Panc1 (cell line): ENCODE measurements at regions not wholly inside any gene's neighbourhood (a gene's known extent, or its start where the extent isn't known, plus 50 kb on each side); places are given as distances from the start of the nearest gene placed in this dataset.

Experiments
- ATAC-seq: fragments of 200-7000 bp; cut with Tn5 transposase; 2 replicates; pipeline ENCODE4 v1.9.1; 2020; ENCODE audit warnings: mild to moderate bottlenecking, moderate library complexity
- BruUV-seq: library from RNA; stranded (reverse); fragments of 400-500 nt; replicated peaks from 2 replicates; lab custom pipeline; 2021; lab: Mats Ljungman, UMichigan
- CTCF ChIA-PET: fragments of 300-600 bp; sonication (Branson Sonifier 250); formaldehyde crosslinking; loops from one replicate; lab custom pipeline; 2022; ENCODE audit warnings: antibody characterized with exemption; lab: Charles Lee
- POLR2A ChIA-PET: fragments of 300-600 bp; sonication (Branson Sonifier 250); formaldehyde crosslinking; loops from one replicate; lab custom pipeline; 2022; ENCODE audit warnings: antibody characterized with exemption; lab: Charles Lee
- DNase-seq: peaks from one replicate; pipeline ENCODE4 v3.0.0-alpha.2; 2010; ENCODE audit warnings: low read depth, low spot score
- H3K27ac ChIP-seq: 2 replicates; pipeline ENCODE4 v1.5.1; 2011; ENCODE audit warnings: mild to moderate bottlenecking, low read length, inconsistent platforms
- H3K27me3 ChIP-seq: fragments of 200-500 bp; sonication (Bioruptor generic); 2 replicates; pipeline ENCODE4 v1.6.0; 2014; ENCODE audit warnings: low read length, inconsistent platforms; ENCODE audit not compliant: control insufficient read depth, insufficient read depth
- H3K36me3 ChIP-seq: fragments of 200-500 bp; sonication (Bioruptor generic); 2 replicates; pipeline ENCODE4 v1.5.1; 2014; ENCODE audit warnings: inconsistent platforms, mild to moderate bottlenecking, low read length, moderate library complexity; ENCODE audit not compliant: control insufficient read depth, insufficient read depth
- H3K4me1 ChIP-seq: 2 replicates; pipeline ENCODE4 v1.5.1; 2011; ENCODE audit warnings: inconsistent platforms, mild to moderate bottlenecking, low read length, moderate library complexity; ENCODE audit not compliant: control insufficient read depth, insufficient read depth
- H3K4me3 ChIP-seq, 2 experiments: 2 replicates each; pipeline ENCODE4 v1.5.1; 2011 to 2012; ENCODE audit warnings: low read depth in 2 of 2, low read length in 2 of 2, mild to moderate bottlenecking in 2 of 2, inconsistent platforms in 1 of 2, moderate library complexity in 1 of 2
- H3K9me3 ChIP-seq: fragments of 200-500 bp; sonication (Bioruptor generic); 2 replicates; pipeline ENCODE4 v1.5.1; 2014; ENCODE audit warnings: low read depth, mild to moderate bottlenecking, inconsistent platforms, low read length, moderate library complexity; ENCODE audit not compliant: control insufficient read depth, insufficient read depth
- POLR2AphosphoS5 ChIP-seq: IDR thresholded peaks from 2 replicates; pipeline ENCODE4 v1.6.1; 2012; ENCODE audit warnings: mild to moderate bottlenecking, low read depth, low read length, moderate library complexity
- REST ChIP-seq, 2 experiments: IDR thresholded peaks; 2 replicates each; pipeline ENCODE4 v1.6.1; 2011 to 2012; ENCODE audit warnings: low read depth in 2 of 2, control low read depth in 1 of 2, low read length in 1 of 2, mild to moderate bottlenecking in 1 of 2, moderate library complexity in 1 of 2; ENCODE audit not compliant: insufficient read depth in 1 of 2
- SIN3A ChIP-seq: IDR thresholded peaks from 2 replicates; pipeline ENCODE4 v1.6.1; 2012; ENCODE audit warnings: low read depth, mild to moderate bottlenecking, low read length, moderate library complexity, borderline replicate concordance; ENCODE audit not compliant: insufficient read depth
- TCF7L2 ChIP-seq: IDR thresholded peaks from 2 replicates; pipeline ENCODE4 v1.6.1; 2011; ENCODE audit warnings: mild to moderate bottlenecking, low read depth, low read length, inconsistent platforms
- in situ Hi-C: cut with HindIII; loops from 2 replicates; pipeline ENCODE4 v1.10.0; 2016; ENCODE audit warnings: low sequenced_read_pairs, low pct_unique_long_range_greater_than_20kb
- intact Hi-C: fragments of 100-400 bp; cut with micrococcal nuclease; formaldehyde crosslinking; loops from one replicate; pipeline ENCODE4 v1.10.0; 2022; ENCODE audit not compliant: unreplicated experiment
- TF ChIP-seq, protein P1 (sequence below): fragments of 450-650 bp; IDR thresholded peaks from 2 replicates; pipeline ENCODE4 v1.5.1; 2017; ENCODE audit warnings: mild to moderate bottlenecking

GRCh38 chr1:5479876-5480646, 512.2 kb downstream of the NPHP4 start:
- in situ Hi-C loops (no loop called here), intact Hi-C loops (no loop called here)
- H3K4me3 ChIP-seq: no peak overlapping the region
- ChIA-PET POLR2A (no interaction called here), CTCF (no interaction called here)
- ATAC-seq (no peak), DNase-seq (no peak)
- no peak overlapping the region for H3K27ac ChIP-seq
- TF ChIP-seq REST (IDR thresholded peaks at IDR 0.05; ENCODE audit: insufficient read depth in 1 of 2, low read depth in 2 of 2, low read length in 1 of 2) (no peak), TCF7L2 (no peak), SIN3A (no peak)
- TF ChIP-seq, protein P1, sequence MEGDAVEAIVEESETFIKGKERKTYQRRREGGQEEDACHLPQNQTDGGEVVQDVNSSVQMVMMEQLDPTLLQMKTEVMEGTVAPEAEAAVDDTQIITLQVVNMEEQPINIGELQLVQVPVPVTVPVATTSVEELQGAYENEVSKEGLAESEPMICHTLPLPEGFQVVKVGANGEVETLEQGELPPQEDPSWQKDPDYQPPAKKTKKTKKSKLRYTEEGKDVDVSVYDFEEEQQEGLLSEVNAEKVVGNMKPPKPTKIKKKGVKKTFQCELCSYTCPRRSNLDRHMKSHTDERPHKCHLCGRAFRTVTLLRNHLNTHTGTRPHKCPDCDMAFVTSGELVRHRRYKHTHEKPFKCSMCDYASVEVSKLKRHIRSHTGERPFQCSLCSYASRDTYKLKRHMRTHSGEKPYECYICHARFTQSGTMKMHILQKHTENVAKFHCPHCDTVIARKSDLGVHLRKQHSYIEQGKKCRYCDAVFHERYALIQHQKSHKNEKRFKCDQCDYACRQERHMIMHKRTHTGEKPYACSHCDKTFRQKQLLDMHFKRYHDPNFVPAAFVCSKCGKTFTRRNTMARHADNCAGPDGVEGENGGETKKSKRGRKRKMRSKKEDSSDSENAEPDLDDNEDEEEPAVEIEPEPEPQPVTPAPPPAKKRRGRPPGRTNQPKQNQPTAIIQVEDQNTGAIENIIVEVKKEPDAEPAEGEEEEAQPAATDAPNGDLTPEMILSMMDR: no peak
- H3K9me3 ChIP-seq: no peaks in the 10 kb centered on the region
- H3K4me1 ChIP-seq: no peaks in the 10 kb centered on the region
- H3K36me3 ChIP-seq: no peaks in the 10 kb centered on the region
- H3K27me3 ChIP-seq: peaks cover 8% of the 10 kb centered on the region; the same call in 1 of the 2 replicates
- no TSS peak for BruUV-seq

DNA sequence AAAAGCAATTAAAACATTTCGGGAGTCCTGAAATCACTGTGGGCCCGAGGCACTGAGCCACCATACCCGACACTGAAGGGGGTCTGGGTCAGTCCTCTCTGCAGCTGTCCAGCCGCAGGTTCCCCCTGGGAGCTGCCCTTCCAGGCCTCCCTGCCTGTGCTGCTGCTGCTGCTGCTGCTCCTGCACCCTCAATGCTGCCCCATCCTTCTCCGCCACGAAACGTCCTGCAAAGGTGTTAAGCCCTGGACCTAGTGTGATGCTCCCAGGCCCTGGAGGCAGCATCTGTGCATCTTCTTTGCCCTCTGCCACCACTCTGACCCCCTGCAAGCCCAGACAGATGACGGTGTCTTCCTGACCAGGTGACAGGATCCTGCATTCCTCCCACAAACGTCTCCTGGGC, 513.3 kb downstream of the NPHP4 start:
- ATAC-seq (no peak), DNase-seq (no peak)
- H3K27ac ChIP-seq: no peak overlapping the region
- no peaks in the 10 kb centered on the region for H3K9me3 ChIP-seq
- TF ChIP-seq POLR2AphosphoS5 (no peak), SIN3A (no peak), TCF7L2 (no peak), REST (IDR thresholded peaks at IDR 0.05; ENCODE audit: insufficient read depth in 1 of 2, low read depth in 2 of 2, low read length in 1 of 2) (no peak)
- TF ChIP-seq, protein P1: no peak
- intact Hi-C loops: no loop called here
- no peak overlapping the region for H3K4me3 ChIP-seq
- H3K4me1 ChIP-seq: no peaks in the 10 kb centered on the region
- in situ Hi-C loops: no loop called here
- ChIA-PET POLR2A (no interaction called here), CTCF (no interaction called here)
- H3K36me3 ChIP-seq: no peaks in the 10 kb centered on the region
- BruUV-seq: no TSS peak
- H3K27me3 ChIP-seq: peaks cover 8% of the 10 kb centered on the region; the same call in 1 of the 2 replicates
